ENCODE measurements at regions not wholly inside any gene's neighbourhood (a gene's known extent, or its start where the extent isn't known, plus 50 kb on each side); places are given as distances from the start of the nearest gene placed in this dataset.

GRCh38 chr2:13091861-13092378 lies 375.2 kb downstream of the TRIB2 start:
- TF ChIP-seq POLR2A (IDR thresholded peaks at IDR 0.05) (no peak), CTCF (IDR thresholded peaks at IDR 0.05) (no peak)

Measured in right lobe of liver (tissue), 4 donors.